Large intestine (tissue), 3 donors: ENCODE measurements at regions not wholly inside any gene's neighbourhood (a gene's known extent, or its start where the extent isn't known, plus 50 kb on each side); places are given as distances from the start of the nearest gene placed in this dataset.

Experiments
- DNase-seq, 2 donors: peaks; one replicate each; pipeline versions ENCODE4 v3.0.0 to v3.0.0-alpha.2; 2013
- H3K27ac ChIP-seq: one replicate; pipeline ENCODE4 v1.5.1; 2013; ENCODE audit warnings: low read length
- H3K27me3 ChIP-seq: 2 replicates; pipeline ENCODE4 v1.6.1; 2013; ENCODE audit warnings: low read length; ENCODE audit not compliant: control insufficient read depth, insufficient read depth
- H3K36me3 ChIP-seq: 2 replicates; pipeline ENCODE4 v1.6.1; 2013; ENCODE audit warnings: low read length; ENCODE audit not compliant: control insufficient read depth, insufficient read depth
- H3K4me1 ChIP-seq: one replicate; pipeline ENCODE4 v1.6.1; 2013; ENCODE audit warnings: low read length; ENCODE audit not compliant: control insufficient read depth, insufficient read depth
- H3K4me3 ChIP-seq: one replicate; pipeline ENCODE4 v1.5.1; 2013; ENCODE audit warnings: low read length
- H3K9me3 ChIP-seq: one replicate; pipeline ENCODE4 v1.6.1; 2013; ENCODE audit warnings: mild to moderate bottlenecking, low read depth, low read length, moderate library complexity; ENCODE audit not compliant: control insufficient read depth
- WGBS: methylation state at CpG from one replicate; pipeline ENCODE4 v1.1.5; 2013; ENCODE audit warnings: low lambda C conversion rate; ENCODE audit not compliant: insufficient coverage; 5-methylcytosine and 5-hydroxymethylcytosine counted together

GRCh38 chr20:11850901-11851300, 66.8 kb upstream of the BTBD3 start:
- Histone ChIP-seq H3K4me3 (no peak overlapping the region), H3K36me3 (no peaks in the 10 kb centered on the region), H3K9me3 (no peaks in the 10 kb centered on the region), H3K27ac (no peak overlapping the region), H3K4me1 (no peaks in the 10 kb centered on the region), H3K27me3 (no peaks in the 10 kb centered on the region)
- WGBS, result 96% methylated on average over 2 of the region's 4 CpGs
- DNase-seq, result no peak

- H3K4me3 ChIP-seq, result no peak overlapping the region
- no peak for DNase-seq
- no peaks in the 10 kb centered on the region for H3K36me3 ChIP-seq
- no CpG with 5 or more reads among the region's 1 CpG for WGBS
- no peaks in the 10 kb centered on the region for H3K27me3 ChIP-seq
- H3K27ac ChIP-seq, result no peak overlapping the region
- no peaks in the 10 kb centered on the region for H3K4me1 ChIP-seq
- no peaks in the 10 kb centered on the region for H3K9me3 ChIP-seq
Measured at GRCh38 chr20:11851646-11852045, 66.0 kb upstream of the BTBD3 start.

GRCh38 chr20:11852189-11852588, 65.5 kb upstream of the BTBD3 start:
- Histone ChIP-seq H3K27me3 (no peaks in the 10 kb centered on the region), H3K4me3 (no peak overlapping the region), H3K4me1 (no peaks in the 10 kb centered on the region), H3K36me3 (no peaks in the 10 kb centered on the region), H3K9me3 (no peaks in the 10 kb centered on the region), H3K27ac (no peak overlapping the region)
- 100% methylated on average over 1 of the region's 2 CpGs for WGBS
- DNase-seq, result no peak

GRCh38 chr20:11852811-11853210, 64.9 kb upstream of the BTBD3 start:
- H3K9me3 ChIP-seq, result no peaks in the 10 kb centered on the region
- no peaks in the 10 kb centered on the region for H3K36me3 ChIP-seq
- no peak overlapping the region for H3K4me3 ChIP-seq
- 50% methylated on average over 1 of the region's 1 CpG for WGBS
- DNase-seq, result no peak
- no peak overlapping the region for H3K27ac ChIP-seq
- no peaks in the 10 kb centered on the region for H3K4me1 ChIP-seq
- H3K27me3 ChIP-seq, result no peaks in the 10 kb centered on the region

- no peak overlapping the region for H3K4me3 ChIP-seq
- no peaks in the 10 kb centered on the region for H3K36me3 ChIP-seq
- H3K4me1 ChIP-seq, result no peaks in the 10 kb centered on the region
- no peak for DNase-seq
- H3K27me3 ChIP-seq, result no peaks in the 10 kb centered on the region
- H3K27ac ChIP-seq, result no peak overlapping the region
- H3K9me3 ChIP-seq, result no peaks in the 10 kb centered on the region
Measured at GRCh38 chr20:11853359-11853758, 64.3 kb upstream of the BTBD3 start.

GRCh38 chr20:11861479-11861878, 56.2 kb upstream of the BTBD3 start:
- no peak for DNase-seq
- Histone ChIP-seq H3K27me3 (no peaks in the 10 kb centered on the region), H3K4me3 (no peak overlapping the region), H3K9me3 (no peaks in the 10 kb centered on the region), H3K36me3 (no peaks in the 10 kb centered on the region), H3K4me1 (no peaks in the 10 kb centered on the region), H3K27ac (no peak overlapping the region)
- WGBS, result 80% methylated on average over 1 of the region's 3 CpGs

- WGBS, result 93% methylated on average over 2 of the region's 6 CpGs
- no peak for DNase-seq
- H3K4me1 ChIP-seq, result no peaks in the 10 kb centered on the region
- no peak overlapping the region for H3K27ac ChIP-seq
- H3K27me3 ChIP-seq, result no peaks in the 10 kb centered on the region
- H3K9me3 ChIP-seq, result no peaks in the 10 kb centered on the region
- H3K4me3 ChIP-seq, result no peak overlapping the region
- H3K36me3 ChIP-seq, result no peaks in the 10 kb centered on the region
Measured at GRCh38 chr20:11867291-11867919, 50.3 kb upstream of the BTBD3 start.
